HG02798 (cell line): ENCODE measurements at regions not wholly inside any gene's neighbourhood (a gene's known extent, or its start where the extent isn't known, plus 50 kb on each side); places are given as distances from the start of the nearest gene placed in this dataset.
A peak's percentile ranks its signal among the peaks of the same experiment; 100 is the strongest.

Source experiments
- ATAC-seq: cut with Tn5 transposase; IDR thresholded peaks from one replicate; pipeline ENCODE4 v1.9.1; 2021; ENCODE audit warnings: mild to moderate bottlenecking; ENCODE audit not compliant: unreplicated experiment, poor library complexity

GRCh38 chr6:113674075-113674474 is 183.1 kb upstream of the MARCKS start:
- no peak for ATAC-seq

DNA sequence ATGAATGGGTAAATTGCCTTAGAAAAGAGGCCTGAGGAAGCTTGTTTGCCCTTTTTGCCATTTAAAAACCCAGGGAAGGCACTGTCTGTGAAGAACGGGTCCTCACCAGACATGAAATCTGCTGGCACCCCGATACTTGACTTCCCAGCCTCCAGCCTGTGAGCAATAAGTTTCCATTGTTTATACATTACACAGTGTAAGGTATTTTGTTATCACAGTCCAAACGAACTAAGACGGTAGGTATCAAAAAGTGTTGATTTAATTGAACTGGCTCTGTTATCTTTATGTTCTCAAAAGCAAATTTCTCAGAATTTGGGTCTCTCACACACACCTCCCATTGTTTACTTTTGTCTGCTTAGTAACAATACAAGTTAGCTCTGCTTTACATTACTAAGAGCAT is 181.1 kb upstream of the MARCKS start:
- ATAC-seq: no peak

- ATAC-seq: no peak
Observed at GRCh38 chr6:113676968-113677367, 180.2 kb upstream of the MARCKS start.

DNA sequence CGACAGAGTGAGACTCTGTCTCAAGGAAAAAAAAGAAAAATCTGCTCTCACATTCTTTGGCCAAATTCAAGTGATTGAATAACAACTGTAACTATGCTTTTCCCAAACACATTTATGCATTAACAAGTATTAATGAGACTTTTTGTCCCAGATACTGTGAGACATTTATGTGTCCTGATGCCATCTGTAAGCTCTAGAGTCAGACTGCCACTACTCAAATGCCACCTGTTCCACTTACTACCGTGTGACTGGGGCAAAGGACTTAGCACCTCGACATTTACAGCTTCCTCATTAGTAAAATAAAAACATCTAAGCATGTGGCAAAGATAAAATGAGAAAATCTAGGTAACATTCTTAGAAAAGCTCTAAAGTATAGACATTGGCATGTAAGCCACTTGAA is 178.1 kb upstream of the MARCKS start:
- no peak for ATAC-seq

DNA sequence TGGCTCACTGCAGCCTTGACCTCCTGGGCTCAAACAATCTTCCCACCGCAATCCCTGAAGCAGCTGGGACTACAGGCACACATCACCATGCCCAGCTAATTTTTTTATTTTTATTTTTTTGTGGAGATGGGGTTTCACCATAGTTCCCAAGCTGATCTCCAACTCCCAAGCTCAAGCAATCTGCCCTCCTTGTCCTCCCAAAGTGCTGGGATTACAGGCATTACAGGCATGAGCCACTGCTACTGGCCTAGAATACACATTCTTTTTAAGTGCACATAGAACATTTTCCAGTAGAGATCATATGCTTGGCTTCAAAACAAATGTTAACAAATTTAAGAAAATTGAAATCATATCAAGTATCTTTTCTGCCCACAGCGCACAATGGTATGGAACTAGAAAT is 176.8 kb upstream of the MARCKS start:
- ATAC-seq: no peak

GRCh38 chr6:113683968-113684367 is 173.2 kb upstream of the MARCKS start:
- no peak for ATAC-seq

DNA sequence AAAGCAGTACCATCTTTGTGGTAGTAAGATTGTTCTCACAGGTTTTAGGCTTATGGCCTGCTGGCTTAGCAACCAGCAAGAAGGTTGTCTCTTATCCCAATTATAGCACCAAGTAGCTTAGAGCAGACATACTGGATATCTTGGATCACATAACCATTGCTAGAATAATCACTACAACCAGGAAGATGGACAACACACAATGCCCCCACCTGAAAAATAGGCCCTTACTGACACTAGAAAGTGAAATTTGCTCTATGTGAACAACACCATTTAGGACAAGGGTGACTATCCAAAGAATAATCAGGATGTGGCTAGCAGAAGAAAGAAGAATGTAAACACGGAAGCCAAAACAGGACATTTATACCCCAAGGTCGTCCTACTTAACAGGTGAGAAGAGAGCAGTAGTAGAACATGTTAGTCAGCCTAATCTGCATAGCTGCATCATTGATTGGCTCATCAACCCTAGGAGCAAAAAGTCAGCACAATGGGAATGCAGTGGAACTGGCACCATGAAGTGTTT is 172.7 kb upstream of the MARCKS start:
- no peak for ATAC-seq

GRCh38 chr6:113686049-113686448 is 171.1 kb upstream of the MARCKS start:
- no peak for ATAC-seq

DNA sequence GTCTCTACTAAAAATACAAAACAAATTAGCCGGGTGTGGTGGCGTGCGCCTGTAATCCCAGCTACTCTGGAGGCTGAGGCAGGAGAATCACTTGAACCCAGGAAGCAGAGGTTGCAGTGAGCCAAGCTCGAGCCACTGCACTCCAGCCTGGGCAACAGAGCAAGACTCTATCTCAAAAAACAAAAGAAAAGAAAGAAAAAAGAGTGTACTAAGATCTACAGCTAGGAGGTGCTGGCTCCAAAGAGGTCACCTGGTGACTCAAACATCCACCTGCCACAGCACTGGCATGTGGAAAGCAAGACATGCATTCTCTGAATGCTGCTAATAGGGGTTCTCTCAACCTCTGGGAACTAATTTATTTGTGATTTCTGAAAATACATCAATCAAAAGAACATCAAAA is 167.5 kb upstream of the MARCKS start:
- ATAC-seq: peak; percentile 40

- peak; percentile 67 for ATAC-seq
Observed at GRCh38 chr6:113690281-113691259, 166.6 kb upstream of the MARCKS start.

- ATAC-seq: no peak
Observed at GRCh38 chr6:113691260-113691656, 165.9 kb upstream of the MARCKS start.

GRCh38 chr6:113693851-113694250 is 163.3 kb upstream of the MARCKS start:
- no peak for ATAC-seq

- ATAC-seq: no peak
Observed at GRCh38 chr6:113694278-113695077, 162.7 kb upstream of the MARCKS start.

- no peak for ATAC-seq
Observed at GRCh38 chr6:113695516-113695915, 161.6 kb upstream of the MARCKS start.

DNA sequence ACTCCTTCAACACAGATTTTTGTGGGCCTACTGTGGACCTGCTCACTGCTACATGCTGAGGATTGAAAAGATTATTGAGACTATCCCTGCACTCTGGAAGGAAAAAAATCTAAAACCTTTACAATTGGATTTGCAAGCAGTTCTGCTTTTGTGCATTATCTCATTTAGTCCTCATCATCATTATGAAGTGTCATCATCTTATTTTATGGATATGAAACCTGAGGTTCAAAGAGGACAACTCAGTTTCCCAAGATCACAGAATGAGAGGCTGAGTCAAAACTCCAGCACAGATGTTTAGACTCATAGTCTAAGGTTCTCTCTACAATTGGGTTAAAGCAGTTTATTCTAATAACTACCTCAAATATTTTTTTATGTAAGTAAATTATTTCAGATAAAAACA is 160.2 kb upstream of the MARCKS start:
- ATAC-seq: no peak

- ATAC-seq: peak; percentile 63
Observed at GRCh38 chr6:113697632-113698410, 159.3 kb upstream of the MARCKS start.

DNA sequence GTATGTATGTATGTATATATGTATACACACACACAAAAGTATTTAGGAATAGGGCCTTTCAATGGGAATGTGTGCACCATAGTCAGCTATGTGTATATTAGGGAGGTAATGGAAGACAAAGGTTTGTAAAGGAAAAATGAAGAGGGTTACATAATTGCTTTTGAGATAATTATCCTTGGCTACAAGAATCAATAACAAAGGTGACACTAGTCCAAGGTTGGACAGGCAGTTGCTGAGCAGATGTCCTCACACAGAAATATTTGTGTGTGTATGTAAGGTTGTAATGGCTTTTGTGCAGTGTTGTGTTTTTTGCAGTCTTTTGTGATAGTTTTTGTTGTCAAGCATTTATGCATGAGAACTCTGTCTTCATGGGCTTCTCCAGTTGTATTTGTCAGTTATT is 157.9 kb upstream of the MARCKS start:
- ATAC-seq: no peak

DNA sequence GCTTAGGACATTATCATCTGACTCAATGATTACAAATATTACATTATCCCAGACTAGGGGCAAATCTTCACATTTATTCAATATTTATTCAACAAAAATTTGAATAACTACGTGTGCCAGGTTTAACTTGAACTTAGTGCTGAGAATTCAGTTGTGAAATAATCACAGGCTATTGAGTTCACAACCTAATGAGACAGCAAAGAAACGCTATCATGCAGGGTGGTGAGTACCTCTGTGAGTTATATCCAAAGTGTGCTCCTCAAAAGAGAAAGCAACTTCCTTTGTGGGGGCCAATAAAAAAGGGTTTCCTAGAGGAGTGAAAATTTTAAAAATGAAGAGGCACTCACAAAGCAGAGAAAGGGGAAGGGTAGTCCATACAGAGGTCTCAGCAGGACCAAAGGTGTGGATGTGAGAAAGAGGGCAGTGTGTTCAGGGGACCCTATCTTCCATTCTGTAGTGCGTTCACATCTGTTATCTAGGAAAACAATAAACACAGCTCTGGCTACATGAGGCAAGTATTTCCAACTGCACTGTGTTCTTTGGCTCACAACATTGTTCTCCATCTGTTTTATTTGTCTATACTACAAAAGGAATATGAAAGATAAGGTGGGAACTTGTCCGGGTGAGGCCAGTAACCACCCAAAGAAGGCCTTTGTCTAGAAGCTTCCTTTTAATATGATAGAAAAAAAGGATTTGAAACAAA is 155.4 kb upstream of the MARCKS start:
- ATAC-seq: no peak

GRCh38 chr6:113707194-113707593 is 150.0 kb upstream of the MARCKS start:
- ATAC-seq: no peak
